Skeletal muscle satellite cell (primary cell): ENCODE measurements at regions not wholly inside any gene's neighbourhood (a gene's known extent, or its start where the extent isn't known, plus 50 kb on each side); places are given as distances from the start of the nearest gene placed in this dataset.

Source experiments
- H3K27me3 ChIP-seq: 2 replicates; pipeline ENCODE4 v1.7.0; 2013; ENCODE audit warnings: low read length; ENCODE audit not compliant: control insufficient read depth, insufficient read depth
- H3K36me3 ChIP-seq: 2 replicates; pipeline ENCODE4 v1.7.0; 2013; ENCODE audit warnings: mild to moderate bottlenecking, control low read depth, low read length; ENCODE audit not compliant: insufficient read depth
- H3K4me1 ChIP-seq: 2 replicates; pipeline ENCODE4 v1.7.0; 2013; ENCODE audit warnings: low read length; ENCODE audit not compliant: control insufficient read depth, insufficient read depth
- H3K4me2 ChIP-seq: 2 replicates; pipeline ENCODE4 v1.7.0; 2013; ENCODE audit warnings: mild to moderate bottlenecking, low read length
- H3K4me3 ChIP-seq: 2 replicates; pipeline ENCODE4 v1.7.0; 2013; ENCODE audit warnings: low read length
- H3K9ac ChIP-seq: 2 replicates; pipeline ENCODE4 v1.7.0; 2013; ENCODE audit warnings: mild to moderate bottlenecking, low read depth, low read length, moderate library complexity
- H3K9me3 ChIP-seq: replicated peaks from 2 replicates; pipeline ENCODE4 v1.7.0; 2013; ENCODE audit warnings: mild to moderate bottlenecking, control low read depth, low read length

DNA sequence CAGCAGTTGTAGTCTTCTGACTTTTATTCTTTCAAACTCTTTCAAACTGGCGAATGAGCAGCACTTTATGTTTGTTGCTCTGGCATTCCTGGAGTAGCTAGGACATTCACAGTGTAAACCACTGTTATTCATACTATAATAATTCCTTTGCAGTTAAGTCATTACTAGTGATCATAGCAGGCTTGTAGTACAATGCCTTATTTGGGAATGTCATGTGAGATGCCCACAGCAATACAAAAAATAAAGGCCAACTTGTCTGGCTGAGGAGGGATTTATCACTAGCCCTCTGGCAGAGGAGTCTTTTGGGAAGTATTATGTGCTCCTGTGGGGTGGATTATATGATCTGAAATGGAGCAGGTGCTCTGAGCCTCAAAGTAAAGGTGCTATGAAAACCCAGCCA, 197.2 kb downstream of the VGLL3 start:
- H3K27me3 ChIP-seq = no peaks in the 10 kb centered on the region
- H3K9me3 ChIP-seq = no peaks in the 10 kb centered on the region
- H3K36me3 ChIP-seq = no peaks in the 10 kb centered on the region
- H3K4me2 ChIP-seq = peak overlapping the region; percentile 71
- peaks cover 37% of the 10 kb centered on the region for H3K4me1 ChIP-seq
- peak overlapping the region; percentile 57 for H3K4me3 ChIP-seq
- peak overlapping the region; percentile 77 for H3K9ac ChIP-seq

DNA sequence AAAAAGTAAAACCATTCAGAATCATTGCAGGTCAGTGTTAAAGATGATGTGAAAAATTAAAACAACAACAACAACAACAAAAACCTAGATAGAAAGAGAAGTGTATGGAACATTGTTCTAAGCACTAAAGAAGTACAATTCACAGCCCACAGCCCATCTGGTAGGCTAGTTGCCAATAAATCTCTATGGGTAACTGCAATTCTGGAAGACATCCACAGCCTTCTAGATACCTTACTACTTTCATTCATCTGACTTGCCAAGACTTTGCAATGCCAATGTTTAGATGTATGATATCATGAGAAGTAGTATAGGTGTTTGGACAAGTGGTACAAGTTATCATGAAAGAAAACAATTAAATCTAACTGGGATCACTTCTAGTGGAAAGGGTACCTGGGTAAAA, 198.6 kb downstream of the VGLL3 start:
- peaks cover 30% of the 10 kb centered on the region for H3K4me1 ChIP-seq
- no peaks in the 10 kb centered on the region for H3K9me3 ChIP-seq
- H3K9ac ChIP-seq = no peak overlapping the region
- H3K36me3 ChIP-seq = no peaks in the 10 kb centered on the region
- H3K4me2 ChIP-seq = no peak overlapping the region
- H3K4me3 ChIP-seq = no peak overlapping the region
- H3K27me3 ChIP-seq = no peaks in the 10 kb centered on the region

DNA sequence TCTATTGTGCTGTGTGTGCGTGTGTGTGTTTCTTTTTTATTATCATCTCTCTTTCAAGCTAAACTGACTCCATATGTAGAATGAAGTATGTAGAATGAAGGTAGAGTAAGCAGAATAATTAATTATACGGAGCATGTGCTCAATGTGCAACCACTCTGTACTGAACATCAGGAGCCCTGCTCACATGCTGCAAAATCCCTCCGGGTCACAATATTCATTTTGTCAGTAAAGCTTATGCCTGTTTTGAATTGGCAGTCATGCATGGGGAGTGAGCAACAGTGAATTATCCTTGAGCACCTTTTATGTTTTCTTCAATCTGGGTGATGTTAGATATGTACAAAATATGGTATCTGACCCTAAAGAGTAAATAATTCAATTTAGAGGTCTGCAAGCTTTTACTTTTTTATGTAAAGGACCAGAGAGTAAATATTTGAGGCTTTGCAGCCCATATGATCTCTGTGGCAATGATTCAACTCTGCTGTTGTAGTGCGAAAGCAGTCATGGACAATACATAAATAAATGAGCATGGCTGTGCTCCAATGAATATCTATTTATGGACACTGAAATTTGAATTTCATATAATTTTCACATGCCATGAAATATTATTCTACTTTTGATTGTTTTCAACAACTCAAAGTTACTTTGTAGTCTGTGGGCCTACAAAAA, 199.9 kb downstream of the VGLL3 start:
- Histone ChIP-seq H3K9ac (no peak overlapping the region), H3K4me1 (peaks cover 36% of the 10 kb centered on the region), H3K4me2 (no peak overlapping the region), H3K27me3 (no peaks in the 10 kb centered on the region), H3K9me3 (no peaks in the 10 kb centered on the region), H3K4me3 (no peak overlapping the region), H3K36me3 (no peaks in the 10 kb centered on the region)

DNA sequence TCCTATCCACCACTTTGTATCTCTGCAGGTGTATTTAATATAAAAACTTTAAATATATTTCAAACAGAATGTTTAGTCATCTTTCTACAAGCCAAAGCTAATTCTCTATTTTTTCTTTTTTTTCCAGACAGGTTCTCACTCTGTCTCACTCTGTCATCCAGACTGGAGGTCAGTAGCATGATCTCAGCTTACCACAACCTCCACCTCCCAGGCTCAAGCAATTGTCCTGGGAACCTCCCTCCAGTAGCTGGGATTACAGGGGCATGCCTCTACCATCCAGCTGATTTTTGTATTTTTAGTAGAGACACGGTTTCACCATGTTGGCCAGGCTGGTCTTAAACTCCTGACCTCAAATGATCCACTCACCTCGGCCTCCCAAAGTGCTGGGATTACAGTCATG, 202.6 kb downstream of the VGLL3 start:
- Histone ChIP-seq H3K4me1 (peaks cover 18% of the 10 kb centered on the region), H3K9ac (no peak overlapping the region), H3K36me3 (no peaks in the 10 kb centered on the region), H3K4me3 (no peak overlapping the region), H3K27me3 (no peaks in the 10 kb centered on the region), H3K4me2 (no peak overlapping the region), H3K9me3 (no peaks in the 10 kb centered on the region)

DNA sequence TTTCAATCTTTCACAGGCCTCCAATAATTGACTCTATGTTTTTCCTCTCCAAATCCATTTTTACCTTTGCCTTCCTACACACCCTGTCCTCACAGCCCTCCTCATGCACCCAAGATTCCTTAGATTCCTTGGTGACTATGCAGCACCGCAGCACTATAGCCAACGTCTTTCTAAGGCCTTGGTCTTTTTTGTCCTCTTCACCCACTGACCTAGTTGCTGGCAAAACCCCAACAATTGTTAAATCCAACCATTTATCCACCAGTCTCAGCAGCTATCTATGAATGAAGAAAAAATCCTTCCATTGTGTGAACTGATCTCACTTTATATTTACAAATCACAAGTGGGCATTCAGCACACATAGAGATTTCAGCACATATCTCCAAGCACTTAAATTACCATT, 203.9 kb downstream of the VGLL3 start:
- Histone ChIP-seq H3K9me3 (no peaks in the 10 kb centered on the region), H3K4me3 (no peak overlapping the region), H3K4me1 (peaks cover 8% of the 10 kb centered on the region), H3K9ac (no peak overlapping the region), H3K27me3 (no peaks in the 10 kb centered on the region), H3K36me3 (no peaks in the 10 kb centered on the region), H3K4me2 (peak overlapping the region; percentile 32)

DNA sequence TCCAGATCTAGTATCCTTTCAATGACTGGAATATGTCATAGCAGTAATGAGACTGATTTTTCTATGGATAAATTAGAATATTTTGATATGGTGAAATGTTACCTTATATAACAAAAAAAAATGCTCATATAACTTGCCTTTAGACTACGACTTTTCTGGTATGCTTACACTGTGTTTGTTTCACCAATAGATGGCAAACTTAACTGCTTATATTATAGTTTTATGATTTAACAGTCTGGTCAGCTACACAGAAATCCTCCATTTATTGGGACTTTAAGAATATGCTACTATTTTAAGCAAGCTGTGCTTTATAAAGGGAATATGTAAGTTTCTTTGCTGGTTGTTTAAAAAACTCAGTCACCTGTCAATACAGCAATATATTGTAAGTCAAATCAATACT, 205.6 kb downstream of the VGLL3 start:
- Histone ChIP-seq H3K36me3 (no peaks in the 10 kb centered on the region), H3K4me2 (no peak overlapping the region), H3K4me1 (peaks cover 8% of the 10 kb centered on the region), H3K4me3 (no peak overlapping the region), H3K9ac (no peak overlapping the region), H3K9me3 (no peaks in the 10 kb centered on the region), H3K27me3 (no peaks in the 10 kb centered on the region)

DNA sequence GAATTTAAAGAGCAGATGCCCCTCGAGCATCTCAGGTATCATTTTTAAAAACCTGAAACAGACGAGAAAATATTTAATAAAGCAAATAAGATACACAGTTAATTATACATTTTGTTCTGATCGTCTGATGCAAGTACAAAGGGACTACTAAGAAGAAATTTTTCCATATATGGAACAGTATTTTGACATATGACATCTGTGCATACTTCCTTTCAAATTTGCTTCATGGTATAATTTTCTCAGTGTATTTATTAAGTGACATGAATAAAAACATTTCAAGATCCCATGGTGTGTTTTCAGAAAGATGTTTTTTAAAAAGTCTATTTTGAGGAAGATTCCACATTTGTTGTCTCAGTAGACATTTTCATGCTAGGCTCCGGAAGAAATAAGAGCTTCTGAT, 208.1 kb downstream of the VGLL3 start:
- Histone ChIP-seq H3K4me2 (no peak overlapping the region), H3K4me1 (peaks cover 8% of the 10 kb centered on the region), H3K9me3 (no peaks in the 10 kb centered on the region), H3K4me3 (no peak overlapping the region), H3K36me3 (no peaks in the 10 kb centered on the region), H3K27me3 (no peaks in the 10 kb centered on the region), H3K9ac (no peak overlapping the region)

DNA sequence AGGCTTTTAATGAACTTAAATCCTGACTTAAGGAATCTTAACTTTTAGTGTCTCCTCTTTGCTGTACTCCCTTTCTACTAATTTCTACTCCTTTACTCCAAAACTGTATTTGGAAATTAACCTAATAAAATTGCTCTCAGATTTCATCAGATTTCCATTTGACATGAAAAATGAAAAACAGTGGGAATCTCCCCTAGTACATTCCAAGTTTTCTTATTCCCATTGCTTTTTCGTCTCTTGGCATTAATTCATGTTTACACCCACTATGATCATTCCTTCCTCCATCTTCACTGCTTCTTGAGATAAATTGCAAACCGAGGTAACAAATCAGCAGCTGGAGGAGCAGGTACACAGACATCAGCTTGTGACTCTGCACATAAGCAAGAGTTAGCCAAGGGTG, 208.7 kb downstream of the VGLL3 start:
- no peaks in the 10 kb centered on the region for H3K9me3 ChIP-seq
- H3K36me3 ChIP-seq = no peaks in the 10 kb centered on the region
- no peak overlapping the region for H3K9ac ChIP-seq
- H3K4me3 ChIP-seq = no peak overlapping the region
- no peaks in the 10 kb centered on the region for H3K27me3 ChIP-seq
- no peak overlapping the region for H3K4me2 ChIP-seq
- H3K4me1 ChIP-seq = peaks cover 6% of the 10 kb centered on the region

DNA sequence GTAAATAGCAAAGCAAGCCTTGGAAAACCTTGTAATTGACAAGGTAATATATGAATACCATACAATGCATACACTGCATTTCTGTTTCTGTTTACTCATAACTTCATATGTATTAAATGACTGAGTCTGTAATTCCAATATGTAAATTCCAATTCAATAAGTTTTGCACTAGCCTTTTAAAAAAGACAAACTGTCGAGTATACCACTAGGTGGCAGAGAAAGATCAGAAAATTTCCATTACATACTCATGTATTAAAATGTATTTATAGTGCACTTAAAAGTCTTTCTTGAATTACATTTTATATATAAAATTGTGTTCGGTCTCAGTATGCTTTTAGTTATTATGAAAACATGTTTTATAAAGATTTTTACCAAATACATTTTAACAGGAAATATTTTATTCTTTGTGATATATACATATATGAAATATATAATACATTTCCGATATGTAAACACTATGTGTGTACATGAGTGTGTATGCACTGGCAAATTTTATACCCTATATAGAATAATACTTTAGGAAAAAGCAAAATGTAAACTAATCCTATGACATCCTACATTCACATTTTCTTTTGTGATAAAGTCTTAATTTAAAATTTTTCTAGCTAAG, 216.8 kb downstream of the VGLL3 start:
- Histone ChIP-seq H3K9ac (no peak overlapping the region), H3K36me3 (no peaks in the 10 kb centered on the region), H3K9me3 (no peaks in the 10 kb centered on the region), H3K4me3 (no peak overlapping the region), H3K4me2 (no peak overlapping the region), H3K27me3 (no peaks in the 10 kb centered on the region), H3K4me1 (no peaks in the 10 kb centered on the region)

DNA sequence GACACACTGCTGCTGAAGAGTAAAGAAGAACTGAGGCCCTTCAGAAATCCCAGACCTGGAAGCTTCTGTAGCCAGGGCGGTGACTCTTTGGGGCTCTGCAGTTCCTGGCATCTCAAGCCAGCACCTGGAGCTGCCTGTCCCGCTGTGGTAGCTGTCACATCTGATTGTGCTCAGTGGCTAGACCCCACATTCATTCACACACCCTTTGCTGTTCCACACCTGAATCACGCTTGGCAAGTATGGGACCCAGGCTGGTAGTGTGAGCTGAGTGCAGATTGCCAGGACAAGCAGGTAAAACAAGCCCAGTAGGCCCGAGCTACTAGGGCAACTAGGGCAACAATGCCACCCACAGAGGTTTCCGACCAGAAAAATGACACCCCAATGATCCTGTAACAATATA, 218.2 kb downstream of the VGLL3 start:
- Histone ChIP-seq H3K9me3 (no peaks in the 10 kb centered on the region), H3K4me3 (no peak overlapping the region), H3K36me3 (no peaks in the 10 kb centered on the region), H3K27me3 (no peaks in the 10 kb centered on the region), H3K4me1 (no peaks in the 10 kb centered on the region), H3K4me2 (no peak overlapping the region), H3K9ac (no peak overlapping the region)

DNA sequence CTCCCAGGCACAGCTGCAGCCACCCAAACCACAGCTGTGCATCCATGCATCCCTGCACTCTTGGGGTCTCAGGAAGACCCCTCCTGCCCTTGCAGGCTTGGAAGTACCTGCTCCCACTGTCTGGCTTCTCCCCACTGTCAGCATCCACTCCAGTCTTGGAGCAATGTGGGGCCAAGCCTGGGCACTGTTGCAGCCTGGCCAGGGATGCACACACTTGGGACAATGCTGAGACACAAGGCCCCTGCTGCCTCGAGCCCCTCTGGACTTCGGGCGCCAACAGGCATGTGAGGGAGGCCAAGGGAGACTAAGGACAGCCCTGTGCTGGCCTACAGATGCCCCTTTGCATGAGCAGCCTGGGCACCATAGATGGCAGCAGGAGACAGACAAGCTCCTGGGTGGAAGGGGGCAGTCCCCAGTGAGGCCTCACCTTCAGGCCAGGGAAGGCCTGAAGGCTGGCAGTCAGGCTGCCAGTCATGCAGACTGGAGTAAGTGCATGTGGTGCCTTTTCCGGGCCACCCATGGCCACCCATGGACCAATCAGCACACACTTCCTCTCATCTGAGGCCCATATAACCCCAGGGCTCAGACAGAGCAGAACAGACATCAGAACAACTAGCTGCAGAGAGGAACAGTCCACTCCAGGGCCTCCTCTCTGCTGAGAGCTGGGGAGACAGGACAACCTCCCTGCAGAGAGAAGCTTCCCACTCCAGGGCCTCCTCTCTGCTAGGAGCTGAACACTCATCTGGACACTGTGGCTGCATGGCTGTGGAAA, 219.0 kb downstream of the VGLL3 start:
- no peaks in the 10 kb centered on the region for H3K36me3 ChIP-seq
- no peak overlapping the region for H3K9ac ChIP-seq
- H3K4me2 ChIP-seq = no peak overlapping the region
- no peaks in the 10 kb centered on the region for H3K27me3 ChIP-seq
- H3K9me3 ChIP-seq = no peaks in the 10 kb centered on the region
- no peaks in the 10 kb centered on the region for H3K4me1 ChIP-seq
- no peak overlapping the region for H3K4me3 ChIP-seq

DNA sequence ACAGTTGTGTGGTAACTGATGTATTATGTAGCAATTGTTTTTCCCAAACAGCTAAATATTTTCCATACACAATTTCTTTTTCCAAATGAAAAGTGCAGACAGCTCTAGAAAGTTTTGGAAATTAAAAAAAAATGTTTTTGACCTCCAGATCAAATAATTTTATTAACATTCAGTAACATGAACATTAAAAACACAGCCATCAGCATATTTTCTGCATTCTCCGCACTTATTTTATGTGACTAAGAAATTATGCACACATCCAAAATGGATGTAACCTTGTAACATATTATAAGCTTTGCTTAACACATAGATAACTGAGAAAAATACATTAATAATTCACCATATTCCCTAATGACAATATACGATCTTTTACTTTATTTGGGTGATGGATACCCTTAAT, 224.6 kb downstream of the VGLL3 start:
- Histone ChIP-seq H3K36me3 (no peaks in the 10 kb centered on the region), H3K9me3 (no peaks in the 10 kb centered on the region), H3K4me2 (no peak overlapping the region), H3K27me3 (no peaks in the 10 kb centered on the region), H3K4me3 (no peak overlapping the region), H3K4me1 (no peaks in the 10 kb centered on the region), H3K9ac (no peak overlapping the region)
